GM12891 (cell line): ENCODE measurements at regions not wholly inside any gene's neighbourhood (a gene's known extent, or its start where the extent isn't known, plus 50 kb on each side); places are given as distances from the start of the nearest gene placed in this dataset.

ENCODE experiments used
- POLR2A ChIP-seq: IDR thresholded peaks from 2 replicates; pipeline ENCODE4 v1.6.1; 2011; ENCODE audit warnings: low read depth, low read length, control low read depth
- POLR2AphosphoS5 ChIP-seq: IDR thresholded peaks from 2 replicates; pipeline ENCODE4 v1.6.1; 2011; ENCODE audit warnings: low read depth, low read length, control low read depth

- no peak for TF ChIP-seq POLR2A
- no peak for TF ChIP-seq POLR2AphosphoS5
These were observed 639.7 kb downstream of the TRIML1 start for GRCh38 chr4:188778905-188779304.
